Loucy (cell line): ENCODE measurements at regions not wholly inside any gene's neighbourhood (a gene's known extent, or its start where the extent isn't known, plus 50 kb on each side); places are given as distances from the start of the nearest gene placed in this dataset.

Experiments used
- H2AFZ ChIP-seq: fragments of 200-600 bp; sonication (generic); 2 replicates; pipeline ENCODE4 v1.6.0; 2016; ENCODE audit warnings: antibody characterized with exemption, mild to moderate bottlenecking, low read length, moderate library complexity
- H3F3A ChIP-seq: fragments of 200-600 bp; 2 replicates; pipeline ENCODE4 v1.6.0; 2016; ENCODE audit warnings: antibody characterized with exemption, low read depth, mild to moderate bottlenecking
- H3K27me3 ChIP-seq: fragments of 200-600 bp; sonication (generic); 2 replicates; pipeline ENCODE4 v1.6.1; 2014; ENCODE audit warnings: low read length, mild to moderate bottlenecking; ENCODE audit not compliant: insufficient read depth, poor library complexity, severe bottlenecking
- H3K36me3 ChIP-seq: fragments of 200-600 bp; sonication (generic); 2 replicates; pipeline ENCODE4 v1.6.1; 2016; ENCODE audit warnings: low read length; ENCODE audit not compliant: insufficient read depth
- H3K4me1 ChIP-seq: fragments of 200-600 bp; sonication (generic); 2 replicates; pipeline ENCODE4 v1.5.1; 2014; ENCODE audit warnings: low read length, mild to moderate bottlenecking; ENCODE audit not compliant: insufficient read depth, poor library complexity, severe bottlenecking
- H3K4me2 ChIP-seq: fragments of 200-600 bp; sonication (generic); 2 replicates; pipeline ENCODE4 v1.6.0; 2014; ENCODE audit warnings: antibody characterized with exemption, low read length, low read depth, mild to moderate bottlenecking; ENCODE audit not compliant: poor library complexity, severe bottlenecking
- H3K4me3 ChIP-seq: fragments of 200-600 bp; sonication (generic); 2 replicates; pipeline ENCODE4 v1.5.1; 2014; ENCODE audit warnings: low read length, mild to moderate bottlenecking, mixed read lengths; ENCODE audit not compliant: poor library complexity, severe bottlenecking
- H3K79me2 ChIP-seq: fragments of 200-600 bp; sonication (generic); 2 replicates; pipeline ENCODE4 v1.6.1; 2014; ENCODE audit warnings: low read length; ENCODE audit not compliant: insufficient read depth
- H3K9ac ChIP-seq: fragments of 200-600 bp; sonication (generic); 2 replicates; pipeline ENCODE4 v1.6.0; 2014; ENCODE audit warnings: mild to moderate bottlenecking, low read depth, low read length, moderate library complexity; ENCODE audit not compliant: poor library complexity, severe bottlenecking
- H3K9me2 ChIP-seq: fragments of 200-600 bp; sonication (generic); replicated peaks from 2 replicates; pipeline ENCODE4 v1.6.1; 2016; ENCODE audit warnings: low read depth, low read length, mixed read lengths
- H3K9me3 ChIP-seq: fragments of 200-600 bp; sonication (generic); 2 replicates; pipeline ENCODE4 v1.6.1; 2014; ENCODE audit warnings: mild to moderate bottlenecking, antibody characterized with exemption, low read length, low read depth; ENCODE audit not compliant: insufficient read depth
- H4K20me1 ChIP-seq: fragments of 200-600 bp; sonication (generic); 2 replicates; pipeline ENCODE4 v1.6.0; 2014; ENCODE audit warnings: antibody characterized with exemption, low read length, mild to moderate bottlenecking; ENCODE audit not compliant: insufficient read depth, poor library complexity, severe bottlenecking
- EZH2phosphoT487 ChIP-seq: fragments of 200-600 bp; IDR thresholded peaks from 2 replicates; pipeline ENCODE4 v1.6.1; 2018; ENCODE audit warnings: antibody characterized with exemption, mild to moderate bottlenecking, moderate library complexity, borderline replicate concordance
- TF ChIP-seq, protein P1 (sequence below): fragments of 200-600 bp; sonication (generic); conservative IDR thresholded peaks from 2 replicates; pipeline ENCODE4 v1.5.1; 2014; ENCODE audit warnings: mild to moderate bottlenecking, antibody characterized with exemption, low read length

DNA sequence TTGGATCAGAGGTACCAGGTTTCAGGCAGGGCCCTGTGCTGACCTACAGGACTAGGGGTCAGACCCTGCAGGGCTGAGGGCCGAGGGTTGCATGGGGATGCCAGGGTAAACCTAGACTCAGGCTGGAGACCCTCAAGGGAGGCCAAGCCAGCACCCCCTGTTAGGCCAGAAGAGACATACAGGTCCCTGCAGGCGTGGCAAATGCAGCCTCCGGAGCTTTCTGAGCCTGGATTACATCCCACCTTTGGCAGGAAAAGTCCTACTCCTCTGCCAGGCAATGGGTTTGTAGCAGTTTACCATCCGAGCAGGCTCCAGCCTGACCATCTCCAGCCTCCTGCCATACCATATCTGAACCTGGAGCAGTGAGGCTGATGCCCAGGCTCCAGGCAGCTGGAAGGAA lies 425.3 kb downstream of the NPHP4 start:
- no peak overlapping the region for H2AFZ ChIP-seq
- no peak overlapping the region for H3K9ac ChIP-seq
- H3K4me3 ChIP-seq: no peak overlapping the region
- TF ChIP-seq, protein P1, sequence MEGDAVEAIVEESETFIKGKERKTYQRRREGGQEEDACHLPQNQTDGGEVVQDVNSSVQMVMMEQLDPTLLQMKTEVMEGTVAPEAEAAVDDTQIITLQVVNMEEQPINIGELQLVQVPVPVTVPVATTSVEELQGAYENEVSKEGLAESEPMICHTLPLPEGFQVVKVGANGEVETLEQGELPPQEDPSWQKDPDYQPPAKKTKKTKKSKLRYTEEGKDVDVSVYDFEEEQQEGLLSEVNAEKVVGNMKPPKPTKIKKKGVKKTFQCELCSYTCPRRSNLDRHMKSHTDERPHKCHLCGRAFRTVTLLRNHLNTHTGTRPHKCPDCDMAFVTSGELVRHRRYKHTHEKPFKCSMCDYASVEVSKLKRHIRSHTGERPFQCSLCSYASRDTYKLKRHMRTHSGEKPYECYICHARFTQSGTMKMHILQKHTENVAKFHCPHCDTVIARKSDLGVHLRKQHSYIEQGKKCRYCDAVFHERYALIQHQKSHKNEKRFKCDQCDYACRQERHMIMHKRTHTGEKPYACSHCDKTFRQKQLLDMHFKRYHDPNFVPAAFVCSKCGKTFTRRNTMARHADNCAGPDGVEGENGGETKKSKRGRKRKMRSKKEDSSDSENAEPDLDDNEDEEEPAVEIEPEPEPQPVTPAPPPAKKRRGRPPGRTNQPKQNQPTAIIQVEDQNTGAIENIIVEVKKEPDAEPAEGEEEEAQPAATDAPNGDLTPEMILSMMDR: no peak
- no peak for TF ChIP-seq EZH2phosphoT487
- H4K20me1 ChIP-seq: no peaks in the 10 kb centered on the region
- H3F3A ChIP-seq: no peaks in the 10 kb centered on the region
- no peaks in the 10 kb centered on the region for H3K9me2 ChIP-seq
- no peaks in the 10 kb centered on the region for H3K79me2 ChIP-seq
- H3K36me3 ChIP-seq: no peaks in the 10 kb centered on the region
- no peaks in the 10 kb centered on the region for H3K4me1 ChIP-seq
- no peaks in the 10 kb centered on the region for H3K27me3 ChIP-seq
- peaks cover 7% of the 10 kb centered on the region; the same call in 1 of the 2 replicates for H3K9me3 ChIP-seq
- no peak overlapping the region for H3K4me2 ChIP-seq

DNA sequence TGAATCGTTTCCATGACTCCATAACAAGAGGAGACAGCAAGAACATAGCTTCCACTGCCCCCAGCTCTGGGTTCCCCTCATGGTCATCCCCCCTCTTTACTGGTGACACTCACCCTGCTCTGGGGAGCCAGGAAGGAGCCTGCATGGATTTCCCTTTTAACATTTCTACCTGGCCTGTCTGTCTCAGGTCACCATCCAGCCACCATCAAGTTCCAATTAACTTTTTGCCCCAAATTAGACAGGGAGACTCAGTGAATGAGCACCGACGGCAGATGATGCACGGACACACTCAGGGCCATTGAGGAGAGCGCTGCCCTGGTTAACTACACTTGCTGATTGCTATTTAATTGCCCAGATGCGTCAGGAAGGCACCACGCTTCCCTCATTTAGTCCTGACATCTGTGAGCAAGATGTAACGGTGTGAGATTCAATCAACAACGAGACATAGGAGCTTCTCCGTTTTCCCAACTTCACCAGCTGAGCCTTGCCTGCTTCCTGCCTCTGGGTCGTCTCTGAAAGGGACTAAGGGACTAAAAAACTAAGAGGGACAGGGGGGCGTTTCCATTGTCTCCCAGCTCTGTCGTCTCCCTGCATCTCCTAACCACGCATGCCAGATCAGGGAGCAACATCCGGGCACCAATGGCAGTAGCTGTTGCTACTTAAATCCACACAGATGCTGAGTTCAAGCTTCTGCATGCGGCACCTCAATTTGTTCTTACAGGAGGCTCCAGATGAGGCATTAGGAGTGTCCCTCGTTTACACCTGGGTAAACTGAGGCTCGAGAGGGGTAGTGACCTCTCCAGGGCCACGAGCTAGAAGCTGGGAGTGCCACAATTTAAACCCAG lies 426.7 kb downstream of the NPHP4 start:
- H3K27me3 ChIP-seq: no peaks in the 10 kb centered on the region
- H2AFZ ChIP-seq: no peak overlapping the region
- H3K79me2 ChIP-seq: no peaks in the 10 kb centered on the region
- no peak overlapping the region for H3K4me3 ChIP-seq
- H3F3A ChIP-seq: no peaks in the 10 kb centered on the region
- no peaks in the 10 kb centered on the region for H4K20me1 ChIP-seq
- no peak overlapping the region for H3K9ac ChIP-seq
- no peak for TF ChIP-seq EZH2phosphoT487
- TF ChIP-seq, protein P1: no peak
- no peaks in the 10 kb centered on the region for H3K36me3 ChIP-seq
- no peaks in the 10 kb centered on the region for H3K9me2 ChIP-seq
- H3K4me1 ChIP-seq: no peaks in the 10 kb centered on the region
- peaks cover 7% of the 10 kb centered on the region; the same call in 1 of the 2 replicates for H3K9me3 ChIP-seq
- no peak overlapping the region for H3K4me2 ChIP-seq

DNA sequence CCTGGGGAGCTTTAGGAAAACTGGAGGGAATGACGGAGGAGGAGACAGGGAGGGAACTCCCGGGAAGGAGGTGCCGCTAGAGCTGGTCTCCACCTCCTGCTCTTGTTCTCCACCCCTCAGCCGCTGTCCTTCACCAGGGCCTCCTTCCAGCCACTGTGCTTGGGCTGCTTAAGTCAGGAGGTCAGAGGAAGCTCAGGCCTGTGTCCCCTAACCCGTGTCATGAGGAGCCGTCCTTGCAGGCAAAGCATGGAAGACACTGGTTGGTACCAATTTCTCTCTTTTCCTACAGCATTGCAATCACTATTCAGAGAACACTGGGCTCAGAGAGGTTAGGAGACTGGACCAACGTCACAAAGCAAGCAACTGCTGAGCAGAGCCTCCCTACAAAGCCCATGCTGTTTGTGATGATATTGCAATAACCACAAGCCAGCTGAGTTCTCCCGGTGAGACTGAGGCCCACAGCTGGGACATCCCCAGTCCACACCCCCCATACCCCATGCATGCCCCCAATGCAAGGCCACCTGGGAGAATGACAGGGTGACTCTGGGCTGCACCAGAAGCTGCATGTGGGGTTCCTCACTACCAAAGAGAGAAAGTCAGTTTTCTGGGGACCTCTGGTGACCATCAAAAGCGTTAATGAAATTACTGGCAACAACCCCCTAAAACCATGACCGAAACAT lies 427.5 kb downstream of the NPHP4 start:
- H2AFZ ChIP-seq: no peak overlapping the region

More for the DNA sequence above, 427.5 kb downstream of the NPHP4 start:
- no peaks in the 10 kb centered on the region for H3K27me3 ChIP-seq
- H3K79me2 ChIP-seq: no peaks in the 10 kb centered on the region
- no peaks in the 10 kb centered on the region for H4K20me1 ChIP-seq
- H3F3A ChIP-seq: no peaks in the 10 kb centered on the region
- TF ChIP-seq, protein P1: no peak
- TF ChIP-seq EZH2phosphoT487: no peak
- H3K4me2 ChIP-seq: no peak overlapping the region
- H3K9ac ChIP-seq: no peak overlapping the region
- no peaks in the 10 kb centered on the region for H3K9me2 ChIP-seq
- peaks cover 7% of the 10 kb centered on the region for H3K9me3 ChIP-seq
- H3K36me3 ChIP-seq: no peaks in the 10 kb centered on the region
- H3K4me3 ChIP-seq: no peak overlapping the region
- no peaks in the 10 kb centered on the region for H3K4me1 ChIP-seq
